ENCODE measurements at regions not wholly inside any gene's neighbourhood (a gene's known extent, or its start where the extent isn't known, plus 50 kb on each side); places are given as distances from the start of the nearest gene placed in this dataset.

GRCh38 chr13:103328899-103329298 is 262.7 kb upstream of the SLC10A2 start:
- no peak overlapping the region for H3K18ac ChIP-seq (ENCODE audit: low read depth, low read length)
- no peak overlapping the region for H4K8ac ChIP-seq (ENCODE audit: low read depth in 2 of 2, low read length in 2 of 2)
- no peak overlapping the region for H3K4me2 ChIP-seq (ENCODE audit: low read depth, low read length)
- H4K5ac ChIP-seq (ENCODE audit: low read depth, low read length), result no peak overlapping the region
- H3K9me1 ChIP-seq (ENCODE audit: insufficient read depth, low read length), result no peaks in the 10 kb centered on the region
- H2AFZ ChIP-seq (replicated peaks; ENCODE audit: low read length, poor library complexity), result no peak overlapping the region
- no peak overlapping the region for H3K4me3 ChIP-seq (ENCODE audit: insufficient read depth, low read depth, low read length)
- dilution Hi-C loops (cut with HindIII; ENCODE audit: low sequenced_read_pairs, unreplicated experiment) (no loop called here), intact Hi-C loops (cut with micrococcal nuclease) (no loop called here), in situ Hi-C loops (cut with MboI; ENCODE audit: low sequenced_read_pairs) (no loop called here)
- CTCF ChIA-PET, result no interaction called here
- POLR2A ChIA-PET (ENCODE audit: unreplicated experiment), result no interaction called here
- no peaks in the 10 kb centered on the region for H4K20me1 ChIP-seq (ENCODE audit: insufficient read depth, low read length)
- no peak for TF ChIP-seq SMC3 (IDR thresholded peaks at IDR 0.05; ENCODE audit: low read depth, low read length)
- TF ChIP-seq ELK1 (IDR thresholded peaks at IDR 0.05; ENCODE audit: borderline replicate concordance, low read depth, low read length), result no peak
- TF ChIP-seq, protein P1, sequence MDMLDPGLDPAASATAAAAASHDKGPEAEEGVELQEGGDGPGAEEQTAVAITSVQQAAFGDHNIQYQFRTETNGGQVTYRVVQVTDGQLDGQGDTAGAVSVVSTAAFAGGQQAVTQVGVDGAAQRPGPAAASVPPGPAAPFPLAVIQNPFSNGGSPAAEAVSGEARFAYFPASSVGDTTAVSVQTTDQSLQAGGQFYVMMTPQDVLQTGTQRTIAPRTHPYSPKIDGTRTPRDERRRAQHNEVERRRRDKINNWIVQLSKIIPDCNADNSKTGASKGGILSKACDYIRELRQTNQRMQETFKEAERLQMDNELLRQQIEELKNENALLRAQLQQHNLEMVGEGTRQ (IDR thresholded peaks at IDR 0.05; ENCODE audit: low read depth, low read length), result no peak
- no peak for TF ChIP-seq NFE2L2 (IDR thresholded peaks at IDR 0.05; ENCODE audit: low read depth, low read length)
- TF ChIP-seq CHD1 (IDR thresholded peaks at IDR 0.05; ENCODE audit: low read depth, low read length), result no peak
- no peak for TF ChIP-seq MAZ (IDR thresholded peaks at IDR 0.05; ENCODE audit: borderline replicate concordance, low read depth, low read length)
- TF ChIP-seq MAFK (IDR thresholded peaks at IDR 0.05; ENCODE audit: low read depth, low read length), result no peak
- no peak for TF ChIP-seq POLR2A (IDR thresholded peaks at IDR 0.05; ENCODE audit: low read depth, low read length)
- TF ChIP-seq BHLHE40 (IDR thresholded peaks at IDR 0.05; ENCODE audit: low read depth, low read length), result no peak
- TF ChIP-seq RAD21 (IDR thresholded peaks at IDR 0.05; ENCODE audit: low read length), result no peak
- no peak for TF ChIP-seq RCOR1 (IDR thresholded peaks at IDR 0.05; ENCODE audit: insufficient replicate concordance, low read length)
- no peak for TF ChIP-seq FOS (IDR thresholded peaks at IDR 0.05; ENCODE audit: low read depth, low read length)
- TF ChIP-seq MXI1 (IDR thresholded peaks at IDR 0.05; ENCODE audit: borderline replicate concordance, low read depth, low read length), result no peak
- TF ChIP-seq RFX5 (IDR thresholded peaks at IDR 0.05; ENCODE audit: low read depth, low read length), result no peak
- H2BK5ac ChIP-seq (ENCODE audit: low read depth, low read length, poor library complexity, severe bottlenecking), result no peak overlapping the region
- no peak for DNase-seq
- H3K9me3 ChIP-seq (ENCODE audit: control insufficient read depth, insufficient read depth, low read length), result peaks cover 5% of the 10 kb centered on the region; the same call in 1 of the 2 replicates
- no peak overlapping the region for H3K9ac ChIP-seq (ENCODE audit: low read depth, low read length)
- H3K4me1 ChIP-seq (ENCODE audit: control insufficient read depth, insufficient read depth, low read length), result no peaks in the 10 kb centered on the region
- BruUV-seq (replicated peaks), result no TSS peak
- H2BK15ac ChIP-seq (ENCODE audit: low read depth, low read length), result no peak overlapping the region
- no peak overlapping the region for H2BK20ac ChIP-seq (ENCODE audit: low read depth, low read length)
- no peak overlapping the region for H4K91ac ChIP-seq (ENCODE audit: insufficient read depth, low read depth, low read length)
- H3K4ac ChIP-seq (ENCODE audit: low read depth, low read length), result no peak overlapping the region
- no peak overlapping the region for H3K14ac ChIP-seq (replicated peaks; ENCODE audit: low read depth, low read length)
- H2AK5ac ChIP-seq (ENCODE audit: low read depth, low read length), result no peak overlapping the region
- no CpG with 5 or more reads among the region's 1 CpG for WGBS, 2 experiments (ENCODE audit: extremely low coverage in 2 of 2, insufficient read length in 1 of 2)
- H3K56ac ChIP-seq (ENCODE audit: extremely low read depth, insufficient read depth, low read length), result no peak overlapping the region
- no peaks in the 10 kb centered on the region for H3K36me3 ChIP-seq (ENCODE audit: control insufficient read depth, insufficient read depth, low read length)
- H2BK120ac ChIP-seq (ENCODE audit: low read depth, low read length), result no peak overlapping the region
- no peak overlapping the region for H3K23ac ChIP-seq (ENCODE audit: low read depth, low read length)
- H3K27ac ChIP-seq (ENCODE audit: insufficient read depth, low read length), result no peak overlapping the region
- ATAC-seq (ENCODE audit: low read depth), result no peak
- H3K27me3 ChIP-seq (ENCODE audit: control insufficient read depth, insufficient read depth, low read length), result no peaks in the 10 kb centered on the region
- no peak overlapping the region for H2AK9ac ChIP-seq (replicated peaks; ENCODE audit: low read depth, low read length, poor library complexity)
- no peaks in the 10 kb centered on the region for H3K79me1 ChIP-seq (ENCODE audit: low read depth in 1 of 2, low read length in 2 of 2)

Data from IMR-90 (cell line).